ENCODE measurements at regions not wholly inside any gene's neighbourhood (a gene's known extent, or its start where the extent isn't known, plus 50 kb on each side); places are given as distances from the start of the nearest gene placed in this dataset.
A peak's percentile ranks its signal among the peaks of the same experiment; 100 is the strongest.

DNA sequence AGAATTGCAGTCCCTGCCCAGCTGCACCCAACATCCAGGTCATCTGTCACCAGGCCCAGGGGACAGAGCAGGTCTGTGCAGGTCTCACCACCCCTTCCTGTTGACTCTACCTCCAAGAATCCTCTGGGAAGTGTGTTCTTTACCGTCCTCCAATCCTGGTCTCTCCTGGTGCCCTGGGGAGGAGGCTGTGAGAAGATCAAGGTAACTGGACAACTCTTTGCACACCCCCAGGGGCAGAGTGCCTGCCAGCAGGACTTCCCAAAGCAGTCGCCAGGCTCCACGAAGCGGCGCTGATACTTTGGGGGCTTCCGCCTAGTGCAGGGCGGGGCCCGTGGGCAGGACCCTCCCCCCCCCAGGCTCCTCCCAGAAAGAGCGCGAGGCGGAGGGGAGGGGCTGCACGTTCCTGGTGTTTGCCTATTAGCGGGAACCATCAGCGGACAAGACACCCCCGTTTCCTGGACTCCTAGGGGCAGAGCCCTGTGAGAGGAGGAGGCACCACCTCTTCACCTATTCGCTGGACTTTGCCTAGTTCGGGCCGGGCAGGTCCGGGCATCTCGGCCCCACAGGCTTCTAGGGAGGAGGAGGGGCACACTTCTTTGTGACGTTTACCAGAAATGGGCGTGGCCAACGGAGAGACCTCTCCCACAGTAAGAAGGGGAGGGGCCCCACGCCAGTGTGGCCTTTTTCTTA is 918.0 kb downstream of the AACS start:
- H3K4me3 ChIP-seq (ENCODE audit: low read depth, low read length): peak overlapping the region; percentile 46
- H3K27me3 ChIP-seq (ENCODE audit: control insufficient read depth, insufficient read depth, low read length): no peaks in the 10 kb centered on the region
- TF ChIP-seq, protein P1, sequence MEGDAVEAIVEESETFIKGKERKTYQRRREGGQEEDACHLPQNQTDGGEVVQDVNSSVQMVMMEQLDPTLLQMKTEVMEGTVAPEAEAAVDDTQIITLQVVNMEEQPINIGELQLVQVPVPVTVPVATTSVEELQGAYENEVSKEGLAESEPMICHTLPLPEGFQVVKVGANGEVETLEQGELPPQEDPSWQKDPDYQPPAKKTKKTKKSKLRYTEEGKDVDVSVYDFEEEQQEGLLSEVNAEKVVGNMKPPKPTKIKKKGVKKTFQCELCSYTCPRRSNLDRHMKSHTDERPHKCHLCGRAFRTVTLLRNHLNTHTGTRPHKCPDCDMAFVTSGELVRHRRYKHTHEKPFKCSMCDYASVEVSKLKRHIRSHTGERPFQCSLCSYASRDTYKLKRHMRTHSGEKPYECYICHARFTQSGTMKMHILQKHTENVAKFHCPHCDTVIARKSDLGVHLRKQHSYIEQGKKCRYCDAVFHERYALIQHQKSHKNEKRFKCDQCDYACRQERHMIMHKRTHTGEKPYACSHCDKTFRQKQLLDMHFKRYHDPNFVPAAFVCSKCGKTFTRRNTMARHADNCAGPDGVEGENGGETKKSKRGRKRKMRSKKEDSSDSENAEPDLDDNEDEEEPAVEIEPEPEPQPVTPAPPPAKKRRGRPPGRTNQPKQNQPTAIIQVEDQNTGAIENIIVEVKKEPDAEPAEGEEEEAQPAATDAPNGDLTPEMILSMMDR (IDR thresholded peaks at IDR 0.05; ENCODE audit: insufficient read depth, low read length, poor library complexity, severe bottlenecking): no peak
- peak; percentile 16 for DNase-seq (ENCODE audit: low read depth)
- H3K36me3 ChIP-seq (ENCODE audit: control insufficient read depth, insufficient read depth, low read length): no peaks in the 10 kb centered on the region

DNA sequence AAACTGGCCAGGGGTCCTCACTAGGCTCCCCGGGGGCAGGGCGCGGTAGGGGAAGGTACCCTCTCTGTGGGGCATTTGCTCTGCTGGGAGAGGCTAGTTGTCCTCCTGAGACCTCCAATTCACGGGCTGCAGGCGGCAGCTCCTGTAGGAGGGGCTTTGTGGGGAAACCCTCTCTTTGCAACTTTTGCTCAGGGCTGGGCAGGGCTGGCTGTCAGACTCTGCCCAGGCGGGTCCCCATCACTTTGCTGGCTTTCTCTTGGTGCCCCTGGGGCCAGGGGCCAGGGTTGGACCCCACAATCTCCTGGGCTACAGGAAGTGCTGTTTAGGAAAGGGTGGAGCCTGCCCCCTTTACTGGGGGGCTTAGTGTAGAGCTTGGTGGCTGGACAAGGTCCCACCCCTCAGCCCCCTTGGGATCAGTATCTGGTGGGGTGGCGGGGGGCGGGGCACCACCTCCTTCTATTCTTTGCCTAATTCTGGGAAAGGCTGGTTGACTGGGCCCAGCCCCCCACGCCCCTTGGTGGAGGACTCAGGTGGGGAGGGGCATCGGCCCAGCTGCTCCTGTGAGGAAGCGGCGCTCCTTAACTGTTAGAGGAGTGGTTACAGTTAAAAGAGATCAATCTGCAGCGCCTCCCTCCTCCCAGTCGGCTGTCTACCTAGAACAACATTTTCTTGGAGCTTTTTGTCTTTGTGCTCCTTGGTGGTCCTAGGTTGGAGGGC is 918.7 kb downstream of the AACS start:
- Histone ChIP-seq H3K36me3 (ENCODE audit: control insufficient read depth, insufficient read depth, low read length) (no peaks in the 10 kb centered on the region), H3K4me3 (ENCODE audit: low read depth, low read length) (peak overlapping the region; percentile 46), H3K27me3 (ENCODE audit: control insufficient read depth, insufficient read depth, low read length) (no peaks in the 10 kb centered on the region)
- TF ChIP-seq, protein P1 (IDR thresholded peaks at IDR 0.05; ENCODE audit: insufficient read depth, low read length, poor library complexity, severe bottlenecking): no peak
- DNase-seq (ENCODE audit: low read depth): no peak

DNA sequence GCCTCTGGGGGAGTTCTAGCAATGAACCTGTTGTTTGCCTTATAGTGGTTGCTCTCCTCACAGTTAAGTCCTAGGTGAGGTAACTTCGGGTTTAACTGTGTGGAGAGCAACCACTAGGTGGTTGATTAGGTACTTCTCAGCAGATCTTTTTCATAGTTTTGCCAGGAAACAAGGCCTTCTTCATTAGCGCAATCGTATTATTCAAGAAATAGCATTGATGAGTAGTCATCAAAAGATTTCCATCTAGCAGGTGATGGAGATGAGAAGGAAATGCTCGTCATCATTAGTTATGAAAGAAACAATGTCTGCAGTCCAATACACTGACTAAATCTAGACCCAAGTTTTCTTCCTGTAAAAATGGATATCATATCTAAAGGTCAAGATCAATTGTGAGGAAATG is 923.3 kb downstream of the AACS start:
- Histone ChIP-seq H3K4me3 (ENCODE audit: low read depth, low read length) (no peak overlapping the region), H3K27me3 (ENCODE audit: control insufficient read depth, insufficient read depth, low read length) (no peaks in the 10 kb centered on the region), H3K36me3 (ENCODE audit: control insufficient read depth, insufficient read depth, low read length) (no peaks in the 10 kb centered on the region)
- TF ChIP-seq, protein P1 (IDR thresholded peaks at IDR 0.05; ENCODE audit: insufficient read depth, low read length, poor library complexity, severe bottlenecking): no peak
- DNase-seq (ENCODE audit: low read depth): no peak

DNA sequence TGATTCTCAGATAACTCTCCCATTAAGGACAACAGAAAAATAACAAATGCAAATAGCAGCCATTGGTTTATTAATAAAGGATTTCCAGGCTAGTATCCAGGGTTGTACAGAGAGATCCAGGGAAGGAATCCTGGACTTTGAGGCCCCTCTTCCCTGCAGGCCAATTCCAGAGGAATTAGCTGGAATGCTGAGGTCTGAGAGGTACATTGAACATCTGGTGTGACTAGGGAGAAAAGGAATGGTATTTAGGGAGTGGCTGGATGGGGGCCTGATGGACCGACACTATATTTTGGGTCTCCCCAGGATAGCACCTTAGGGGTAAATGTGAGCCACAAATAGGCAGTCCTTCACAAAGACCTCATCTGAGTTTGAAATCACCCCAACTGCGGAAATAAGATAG is 924.5 kb downstream of the AACS start:
- TF ChIP-seq, protein P1 (IDR thresholded peaks at IDR 0.05; ENCODE audit: insufficient read depth, low read length, poor library complexity, severe bottlenecking): no peak
- Histone ChIP-seq H3K27me3 (ENCODE audit: control insufficient read depth, insufficient read depth, low read length) (no peaks in the 10 kb centered on the region), H3K36me3 (ENCODE audit: control insufficient read depth, insufficient read depth, low read length) (no peaks in the 10 kb centered on the region), H3K4me3 (ENCODE audit: low read depth, low read length) (no peak overlapping the region)
- DNase-seq (ENCODE audit: low read depth): no peak

GRCh38 chr12:125996443-125996842 is 931.2 kb downstream of the AACS start:
- no peak for DNase-seq (ENCODE audit: low read depth)
- no peaks in the 10 kb centered on the region for H3K36me3 ChIP-seq (ENCODE audit: control insufficient read depth, insufficient read depth, low read length)
- TF ChIP-seq, protein P1 (IDR thresholded peaks at IDR 0.05; ENCODE audit: insufficient read depth, low read length, poor library complexity, severe bottlenecking): no peak
- no peaks in the 10 kb centered on the region for H3K27me3 ChIP-seq (ENCODE audit: control insufficient read depth, insufficient read depth, low read length)
- H3K4me3 ChIP-seq (ENCODE audit: low read depth, low read length): no peak overlapping the region
